ENCODE measurements at regions not wholly inside any gene's neighbourhood (a gene's known extent, or its start where the extent isn't known, plus 50 kb on each side); places are given as distances from the start of the nearest gene placed in this dataset.

GRCh38 chr18:27899893-27900292 is 277.0 kb downstream of the CDH2 start:
- Histone ChIP-seq H3K9me3 (ENCODE audit: control insufficient read depth, low read depth, low read length) (no peaks in the 10 kb centered on the region), H3K36me3 (ENCODE audit: control insufficient read depth, insufficient read depth, low read length) (no peaks in the 10 kb centered on the region), H3K27me3 (ENCODE audit: control insufficient read depth, insufficient read depth, low read length) (no peaks in the 10 kb centered on the region), H3K4me1 (ENCODE audit: control insufficient read depth, insufficient read depth, low read length) (no peaks in the 10 kb centered on the region), H3K27ac (ENCODE audit: low read length) (no peak overlapping the region), H3K4me3 (ENCODE audit: low read length) (no peak overlapping the region)
- WGBS (ENCODE audit: insufficient coverage, low lambda C conversion rate) = 60% methylated on average over 1 of the region's 2 CpGs
- DNase-seq = no peak

DNA sequence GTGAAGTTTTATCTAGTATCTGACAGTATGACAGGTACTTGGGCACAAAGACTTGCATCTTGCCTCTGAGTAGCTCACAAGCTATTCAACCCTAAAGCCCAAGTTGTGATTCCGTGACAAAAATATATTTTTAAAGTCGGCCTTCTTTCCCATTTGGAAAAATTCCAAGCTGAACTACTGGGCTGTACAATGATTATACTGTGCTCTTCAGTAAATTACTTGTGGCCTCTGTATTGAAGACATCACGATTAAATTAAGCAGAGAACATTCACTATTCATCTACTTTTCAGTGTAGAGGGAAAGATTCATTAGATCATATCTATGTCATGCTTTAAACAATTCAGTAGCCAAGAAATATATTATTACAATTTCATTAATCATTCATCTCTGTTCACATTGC is 282.2 kb downstream of the CDH2 start:
- WGBS (ENCODE audit: insufficient coverage, low lambda C conversion rate) = 100% methylated on average over 1 of the region's 3 CpGs
- DNase-seq = no peak

GRCh38 chr18:27887711-27888495 is 289.0 kb downstream of the CDH2 start:
- Histone ChIP-seq H3K4me3 (ENCODE audit: low read length) (no peak overlapping the region), H3K9me3 (ENCODE audit: control insufficient read depth, low read depth, low read length) (no peaks in the 10 kb centered on the region), H3K36me3 (ENCODE audit: control insufficient read depth, insufficient read depth, low read length) (no peaks in the 10 kb centered on the region), H3K4me1 (ENCODE audit: control insufficient read depth, insufficient read depth, low read length) (no peaks in the 10 kb centered on the region), H3K27ac (ENCODE audit: low read length) (no peak overlapping the region), H3K27me3 (ENCODE audit: control insufficient read depth, insufficient read depth, low read length) (no peaks in the 10 kb centered on the region)
- WGBS (ENCODE audit: insufficient coverage, low lambda C conversion rate) = no CpG with 5 or more reads among the region's 2 CpGs
- no peak for DNase-seq

More for the DNA sequence above, 282.2 kb downstream of the CDH2 start:
- Histone ChIP-seq H3K36me3 (ENCODE audit: control insufficient read depth, insufficient read depth, low read length) (no peaks in the 10 kb centered on the region), H3K4me3 (ENCODE audit: low read length) (no peak overlapping the region), H3K27me3 (ENCODE audit: control insufficient read depth, insufficient read depth, low read length) (no peaks in the 10 kb centered on the region), H3K27ac (ENCODE audit: low read length) (no peak overlapping the region), H3K9me3 (ENCODE audit: control insufficient read depth, low read depth, low read length) (no peaks in the 10 kb centered on the region), H3K4me1 (ENCODE audit: control insufficient read depth, insufficient read depth, low read length) (no peaks in the 10 kb centered on the region)

DNA sequence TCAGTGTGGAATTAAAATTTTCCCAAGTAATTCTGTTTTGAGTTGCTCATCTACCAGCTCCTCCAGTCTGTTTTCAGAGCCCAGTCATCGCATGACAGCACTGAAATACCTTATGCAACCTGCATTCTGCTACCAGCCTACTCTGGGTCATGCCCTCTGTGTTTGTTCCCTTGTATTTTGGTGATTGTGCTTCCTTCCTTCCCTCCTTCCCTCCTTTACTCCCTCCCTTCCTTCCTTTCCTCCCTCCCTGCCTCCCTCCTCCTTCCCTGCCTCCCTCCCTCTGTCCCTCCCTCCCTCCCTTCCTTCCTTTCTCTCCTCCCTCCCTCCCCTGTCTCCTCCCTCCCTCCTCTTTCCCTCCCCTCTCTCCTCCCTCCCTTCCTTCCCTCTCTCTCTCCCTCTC is 289.6 kb downstream of the CDH2 start:
- H3K4me1 ChIP-seq (ENCODE audit: control insufficient read depth, insufficient read depth, low read length) = no peaks in the 10 kb centered on the region
- H3K4me3 ChIP-seq (ENCODE audit: low read length) = no peak overlapping the region
- no peaks in the 10 kb centered on the region for H3K36me3 ChIP-seq (ENCODE audit: control insufficient read depth, insufficient read depth, low read length)
- DNase-seq = no peak
- no peaks in the 10 kb centered on the region for H3K27me3 ChIP-seq (ENCODE audit: control insufficient read depth, insufficient read depth, low read length)
- H3K9me3 ChIP-seq (ENCODE audit: control insufficient read depth, low read depth, low read length) = no peaks in the 10 kb centered on the region
- H3K27ac ChIP-seq (ENCODE audit: low read length) = no peak overlapping the region
- WGBS (ENCODE audit: insufficient coverage, low lambda C conversion rate) = no CpG with 5 or more reads among the region's 1 CpG

DNA sequence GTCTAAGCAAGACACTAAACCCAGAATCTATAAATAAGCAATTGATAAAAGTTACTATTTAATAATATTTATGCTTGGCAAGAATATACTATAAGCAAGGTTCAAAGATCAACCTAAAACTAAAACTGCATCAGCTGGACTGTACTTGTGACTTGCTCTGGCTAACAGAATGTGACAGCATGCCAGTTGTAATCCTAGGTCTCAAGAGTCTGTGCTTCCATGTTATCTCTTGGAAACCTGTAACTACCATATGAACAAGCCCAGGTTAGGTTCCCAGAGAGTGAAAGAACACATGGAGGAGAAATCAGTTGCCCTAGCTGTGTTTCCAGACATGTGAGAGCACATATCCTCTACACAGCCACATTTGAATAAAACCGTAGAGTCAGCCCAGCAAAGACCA is 297.4 kb downstream of the CDH2 start:
- H3K9me3 ChIP-seq (ENCODE audit: control insufficient read depth, low read depth, low read length) = no peaks in the 10 kb centered on the region
- no peak overlapping the region for H3K27ac ChIP-seq (ENCODE audit: low read length)
- H3K27me3 ChIP-seq (ENCODE audit: control insufficient read depth, insufficient read depth, low read length) = no peaks in the 10 kb centered on the region
- WGBS (ENCODE audit: insufficient coverage, low lambda C conversion rate) = no CpG with 5 or more reads among the region's 1 CpG
- no peak overlapping the region for H3K4me3 ChIP-seq (ENCODE audit: low read length)
- H3K4me1 ChIP-seq (ENCODE audit: control insufficient read depth, insufficient read depth, low read length) = no peaks in the 10 kb centered on the region
- no peaks in the 10 kb centered on the region for H3K36me3 ChIP-seq (ENCODE audit: control insufficient read depth, insufficient read depth, low read length)
- DNase-seq = no peak

DNA sequence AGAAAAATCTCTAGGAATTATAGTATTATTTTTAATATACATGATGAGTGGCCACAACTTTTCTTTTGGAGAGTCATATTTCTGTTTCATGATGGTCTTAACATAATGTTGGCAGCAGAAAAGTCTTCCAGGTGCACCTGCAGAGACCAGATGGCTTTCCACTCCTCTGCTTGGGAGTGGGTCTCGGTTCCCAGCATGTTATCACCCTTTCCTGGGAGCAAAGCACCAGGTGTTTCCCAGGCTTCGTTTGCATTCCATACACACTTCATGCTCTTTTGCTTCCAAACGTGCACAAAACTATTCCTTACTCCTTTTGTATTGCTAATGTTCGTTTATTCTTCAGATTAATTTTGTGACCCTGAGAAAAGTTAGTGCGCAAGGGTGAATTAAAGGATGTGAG is 305.2 kb downstream of the CDH2 start:
- Histone ChIP-seq H3K4me1 (ENCODE audit: control insufficient read depth, insufficient read depth, low read length) (no peaks in the 10 kb centered on the region), H3K27me3 (ENCODE audit: control insufficient read depth, insufficient read depth, low read length) (no peaks in the 10 kb centered on the region), H3K36me3 (ENCODE audit: control insufficient read depth, insufficient read depth, low read length) (no peaks in the 10 kb centered on the region), H3K9me3 (ENCODE audit: control insufficient read depth, low read depth, low read length) (no peaks in the 10 kb centered on the region), H3K27ac (ENCODE audit: low read length) (no peak overlapping the region), H3K4me3 (ENCODE audit: low read length) (no peak overlapping the region)
- DNase-seq = no peak
- WGBS (ENCODE audit: insufficient coverage, low lambda C conversion rate) = 71% methylated on average over 2 of the region's 5 CpGs

- Histone ChIP-seq H3K4me1 (ENCODE audit: control insufficient read depth, insufficient read depth, low read length) (no peaks in the 10 kb centered on the region), H3K27me3 (ENCODE audit: control insufficient read depth, insufficient read depth, low read length) (no peaks in the 10 kb centered on the region), H3K36me3 (ENCODE audit: control insufficient read depth, insufficient read depth, low read length) (no peaks in the 10 kb centered on the region), H3K4me3 (ENCODE audit: low read length) (no peak overlapping the region), H3K27ac (ENCODE audit: low read length) (no peak overlapping the region), H3K9me3 (ENCODE audit: control insufficient read depth, low read depth, low read length) (no peaks in the 10 kb centered on the region)
- DNase-seq = no peak
- no CpG with 5 or more reads among the region's 4 CpGs for WGBS (ENCODE audit: insufficient coverage, low lambda C conversion rate)
These were observed 307.2 kb downstream of the CDH2 start for GRCh38 chr18:27869735-27870134.

GRCh38 chr18:27865431-27865830 is 311.5 kb downstream of the CDH2 start:
- no CpG with 5 or more reads among the region's 1 CpG for WGBS (ENCODE audit: insufficient coverage, low lambda C conversion rate)
- H3K27ac ChIP-seq (ENCODE audit: low read length) = no peak overlapping the region

GRCh38 chr18:27863780-27864430 is 313.0 kb downstream of the CDH2 start:
- Histone ChIP-seq H3K27ac (ENCODE audit: low read length) (no peak overlapping the region), H3K4me1 (ENCODE audit: control insufficient read depth, insufficient read depth, low read length) (no peaks in the 10 kb centered on the region), H3K27me3 (ENCODE audit: control insufficient read depth, insufficient read depth, low read length) (no peaks in the 10 kb centered on the region), H3K9me3 (ENCODE audit: control insufficient read depth, low read depth, low read length) (no peaks in the 10 kb centered on the region), H3K36me3 (ENCODE audit: control insufficient read depth, insufficient read depth, low read length) (no peaks in the 10 kb centered on the region), H3K4me3 (ENCODE audit: low read length) (no peak overlapping the region)
- no peak for DNase-seq
- WGBS (ENCODE audit: insufficient coverage, low lambda C conversion rate) = no CpG with 5 or more reads among the region's 4 CpGs

More at GRCh38 chr18:27865431-27865830, 311.5 kb downstream of the CDH2 start:
- H3K4me1 ChIP-seq (ENCODE audit: control insufficient read depth, insufficient read depth, low read length) = no peaks in the 10 kb centered on the region
- no peaks in the 10 kb centered on the region for H3K36me3 ChIP-seq (ENCODE audit: control insufficient read depth, insufficient read depth, low read length)
- no peak for DNase-seq
- H3K9me3 ChIP-seq (ENCODE audit: control insufficient read depth, low read depth, low read length) = no peaks in the 10 kb centered on the region
- H3K4me3 ChIP-seq (ENCODE audit: low read length) = no peak overlapping the region
- H3K27me3 ChIP-seq (ENCODE audit: control insufficient read depth, insufficient read depth, low read length) = no peaks in the 10 kb centered on the region

- WGBS (ENCODE audit: insufficient coverage, low lambda C conversion rate) = 100% methylated on average over 1 of the region's 7 CpGs
- no peaks in the 10 kb centered on the region for H3K9me3 ChIP-seq (ENCODE audit: control insufficient read depth, low read depth, low read length)
- H3K36me3 ChIP-seq (ENCODE audit: control insufficient read depth, insufficient read depth, low read length) = no peaks in the 10 kb centered on the region
- H3K4me3 ChIP-seq (ENCODE audit: low read length) = no peak overlapping the region
- H3K4me1 ChIP-seq (ENCODE audit: control insufficient read depth, insufficient read depth, low read length) = no peaks in the 10 kb centered on the region
- H3K27me3 ChIP-seq (ENCODE audit: control insufficient read depth, insufficient read depth, low read length) = no peaks in the 10 kb centered on the region
- DNase-seq = no peak
- no peak overlapping the region for H3K27ac ChIP-seq (ENCODE audit: low read length)
These were observed 314.8 kb downstream of the CDH2 start for GRCh38 chr18:27862041-27862682.
